Muscle layer of duodenum (tissue), 2 donors: ENCODE measurements at regions not wholly inside any gene's neighbourhood (a gene's known extent, or its start where the extent isn't known, plus 50 kb on each side); places are given as distances from the start of the nearest gene placed in this dataset.

ENCODE experiments used
- H3K27ac ChIP-seq: one replicate; pipeline ENCODE4 v1.7.0; 2013; ENCODE audit warnings: mild to moderate bottlenecking, low read length
- H3K27me3 ChIP-seq: one replicate; pipeline ENCODE4 v1.7.0; 2013; ENCODE audit warnings: low read depth, mild to moderate bottlenecking, control low read depth, low read length
- H3K36me3 ChIP-seq, 2 donors: one replicate each; pipeline ENCODE4 v1.7.0; 2013; ENCODE audit warnings: low read length in 2 of 2, control low read depth in 1 of 2, mild to moderate bottlenecking in 1 of 2; ENCODE audit not compliant: insufficient read depth in 2 of 2, control insufficient read depth in 1 of 2
- H3K4me1 ChIP-seq, 2 donors: one replicate each; pipeline ENCODE4 v1.7.0; 2013; ENCODE audit warnings: low read length in 2 of 2, mild to moderate bottlenecking in 2 of 2, control low read depth in 1 of 2, moderate library complexity in 1 of 2; ENCODE audit not compliant: insufficient read depth in 2 of 2, control insufficient read depth in 1 of 2
- H3K4me3 ChIP-seq, 2 donors: one replicate each; pipeline ENCODE4 v1.7.0; 2013; ENCODE audit warnings: low read length in 2 of 2, low read depth in 1 of 2, mild to moderate bottlenecking in 1 of 2
- H3K9me3 ChIP-seq, 2 donors: one replicate each; pipeline ENCODE4 v1.7.0; 2013; ENCODE audit warnings: low read length in 2 of 2, control low read depth in 1 of 2, mild to moderate bottlenecking in 1 of 2; ENCODE audit not compliant: control insufficient read depth in 1 of 2
- donor health status: healthy.

- H3K4me3 ChIP-seq: no peak overlapping the region
- no peaks in the 10 kb centered on the region for H3K9me3 ChIP-seq
- H3K4me1 ChIP-seq: peaks cover 6 to 17% of the 10 kb centered on the region in 2 donors
- no peaks in the 10 kb centered on the region for H3K27me3 ChIP-seq
- H3K36me3 ChIP-seq: no peaks in the 10 kb centered on the region
- no peak overlapping the region for H3K27ac ChIP-seq
These were observed 206.2 kb upstream of the ADAMTS9 start for GRCh38 chr3:64894006-64894405.

GRCh38 chr3:64892671-64893309, 205.0 kb upstream of the ADAMTS9 start:
- peaks cover 6 to 17% of the 10 kb centered on the region in 2 donors for H3K4me1 ChIP-seq
- no peak overlapping the region for H3K4me3 ChIP-seq
- no peak overlapping the region for H3K27ac ChIP-seq
- H3K27me3 ChIP-seq: no peaks in the 10 kb centered on the region
- H3K36me3 ChIP-seq: no peaks in the 10 kb centered on the region
- H3K9me3 ChIP-seq: no peaks in the 10 kb centered on the region

- no peak overlapping the region for H3K4me3 ChIP-seq
- H3K9me3 ChIP-seq: no peaks in the 10 kb centered on the region
- no peaks in the 10 kb centered on the region for H3K27me3 ChIP-seq
- H3K36me3 ChIP-seq: no peaks in the 10 kb centered on the region
- H3K27ac ChIP-seq: no peak overlapping the region
- peaks cover 6 to 8% of the 10 kb centered on the region in 2 donors for H3K4me1 ChIP-seq
These were observed 203.2 kb upstream of the ADAMTS9 start for GRCh38 chr3:64891021-64891420.

- H3K27me3 ChIP-seq: no peaks in the 10 kb centered on the region
- no peak overlapping the region for H3K4me3 ChIP-seq
- no peaks in the 10 kb centered on the region for H3K36me3 ChIP-seq
- peaks cover 6 to 8% of the 10 kb centered on the region in 2 donors for H3K4me1 ChIP-seq
- H3K27ac ChIP-seq: peak overlapping the region; percentile 53
- no peaks in the 10 kb centered on the region for H3K9me3 ChIP-seq
These were observed 202.7 kb upstream of the ADAMTS9 start for GRCh38 chr3:64890466-64890865.

- Histone ChIP-seq H3K4me3 (no peak overlapping the region), H3K27ac (peak overlapping the region; percentile 53), H3K27me3 (no peaks in the 10 kb centered on the region), H3K9me3 (no peaks in the 10 kb centered on the region), H3K36me3 (no peaks in the 10 kb centered on the region), H3K4me1 (peaks cover 6% of the 10 kb centered on the region in 2 donors)
These were observed 202.2 kb upstream of the ADAMTS9 start for GRCh38 chr3:64890006-64890405.

GRCh38 chr3:64888840-64889392, 201.1 kb upstream of the ADAMTS9 start:
- no peaks in the 10 kb centered on the region for H3K27me3 ChIP-seq
- peak overlapping the region; percentile 43 for H3K27ac ChIP-seq
- H3K36me3 ChIP-seq: no peaks in the 10 kb centered on the region
- H3K9me3 ChIP-seq: no peaks in the 10 kb centered on the region
- peaks cover 0 to 6% of the 10 kb centered on the region in 2 donors for H3K4me1 ChIP-seq
- no peak overlapping the region for H3K4me3 ChIP-seq

- Histone ChIP-seq H3K27me3 (no peaks in the 10 kb centered on the region), H3K36me3 (no peaks in the 10 kb centered on the region), H3K4me1 (peaks cover 0 to 6% of the 10 kb centered on the region in 2 donors), H3K27ac (no peak overlapping the region), H3K4me3 (no peak overlapping the region), H3K9me3 (no peaks in the 10 kb centered on the region)
These were observed 200.4 kb upstream of the ADAMTS9 start for GRCh38 chr3:64888165-64888564.

GRCh38 chr3:64885055-64885454, 197.3 kb upstream of the ADAMTS9 start:
- H3K4me3 ChIP-seq: no peak overlapping the region
- no peaks in the 10 kb centered on the region for H3K36me3 ChIP-seq
- H3K4me1 ChIP-seq: peaks cover 0 to 3% of the 10 kb centered on the region in 2 donors
- no peaks in the 10 kb centered on the region for H3K27me3 ChIP-seq
- H3K9me3 ChIP-seq: no peaks in the 10 kb centered on the region
- no peak overlapping the region for H3K27ac ChIP-seq

GRCh38 chr3:64884536-64884935, 196.7 kb upstream of the ADAMTS9 start:
- Histone ChIP-seq H3K27me3 (no peaks in the 10 kb centered on the region), H3K4me1 (no peaks in the 10 kb centered on the region), H3K27ac (no peak overlapping the region), H3K36me3 (no peaks in the 10 kb centered on the region), H3K9me3 (no peaks in the 10 kb centered on the region), H3K4me3 (no peak overlapping the region)

- Histone ChIP-seq H3K27ac (no peak overlapping the region), H3K4me1 (no peaks in the 10 kb centered on the region), H3K27me3 (no peaks in the 10 kb centered on the region), H3K9me3 (no peaks in the 10 kb centered on the region), H3K4me3 (no peak overlapping the region), H3K36me3 (no peaks in the 10 kb centered on the region)
These were observed 193.1 kb upstream of the ADAMTS9 start for GRCh38 chr3:64880916-64881315.

GRCh38 chr3:64878362-64878761, 190.6 kb upstream of the ADAMTS9 start:
- Histone ChIP-seq H3K4me3 (no peak overlapping the region), H3K27me3 (no peaks in the 10 kb centered on the region), H3K4me1 (no peaks in the 10 kb centered on the region), H3K27ac (no peak overlapping the region), H3K9me3 (no peaks in the 10 kb centered on the region), H3K36me3 (no peaks in the 10 kb centered on the region)

GRCh38 chr3:64873400-64873799, 185.6 kb upstream of the ADAMTS9 start:
- Histone ChIP-seq H3K27ac (no peak overlapping the region), H3K27me3 (no peaks in the 10 kb centered on the region), H3K4me1 (no peaks in the 10 kb centered on the region), H3K36me3 (no peaks in the 10 kb centered on the region), H3K4me3 (no peak overlapping the region), H3K9me3 (no peaks in the 10 kb centered on the region)
